Amniotic epithelial cell (primary cell): ENCODE measurements at regions not wholly inside any gene's neighbourhood (a gene's known extent, or its start where the extent isn't known, plus 50 kb on each side); places are given as distances from the start of the nearest gene placed in this dataset.

Experiments used
- DNase-seq: peaks from one replicate; pipeline ENCODE4 v3.0.0-alpha.2; 2010; ENCODE audit warnings: low read depth

DNA sequence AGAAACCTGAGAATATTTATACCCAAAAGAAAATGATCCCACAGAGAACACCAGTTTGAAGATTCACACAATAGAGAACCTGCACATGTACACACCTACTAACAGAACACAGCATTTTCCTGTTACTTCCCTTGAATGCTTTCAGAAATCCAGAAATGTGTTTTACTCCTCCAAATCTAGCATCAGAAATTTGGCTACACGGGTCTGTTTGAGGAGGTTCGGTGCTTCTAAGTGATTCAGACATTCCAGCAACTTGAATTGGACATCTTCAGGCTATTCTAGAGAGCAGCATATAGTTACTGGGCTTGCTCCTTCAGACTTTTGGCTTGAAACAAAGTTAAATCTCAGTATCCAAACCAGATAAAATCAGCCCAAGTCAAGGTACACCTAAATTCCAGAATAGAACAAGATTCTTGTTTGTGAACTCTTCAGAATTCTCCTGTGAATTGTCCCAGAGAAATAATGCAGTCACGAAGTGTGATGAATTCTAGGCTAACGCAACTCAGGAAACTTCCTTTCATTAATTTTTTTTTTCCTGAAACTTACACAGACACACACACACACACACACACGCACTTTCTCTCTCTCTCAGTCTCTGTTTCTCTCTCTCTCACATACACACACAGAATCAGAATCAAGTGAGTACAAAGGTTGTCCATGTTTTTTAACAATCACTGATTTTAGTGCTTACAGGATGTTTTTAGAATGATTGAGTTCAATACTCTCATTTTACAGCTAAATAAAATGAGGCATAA, 278.4 kb upstream of the SNX7 start:
- DNase-seq, result no peak

DNA sequence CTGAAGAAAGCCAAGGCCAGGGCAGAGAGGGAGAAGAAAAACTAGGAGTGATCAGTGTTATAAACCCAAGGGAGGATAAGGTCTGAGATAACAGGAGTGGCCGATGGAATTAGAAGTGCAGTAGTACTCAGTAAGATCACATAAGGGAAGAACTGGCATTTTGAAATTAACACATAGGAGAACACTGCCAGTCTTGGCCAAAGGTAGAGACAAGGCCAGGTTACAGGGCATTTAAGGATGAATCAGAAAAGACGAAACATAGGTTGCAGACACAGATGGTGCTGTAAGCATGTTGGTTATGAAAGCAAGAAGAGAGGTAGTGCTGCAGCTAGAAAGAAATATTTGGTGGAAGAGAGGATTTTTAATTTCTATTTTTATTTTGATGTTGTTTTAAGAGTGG, 278.9 kb upstream of the SNX7 start:
- no peak for DNase-seq

DNA sequence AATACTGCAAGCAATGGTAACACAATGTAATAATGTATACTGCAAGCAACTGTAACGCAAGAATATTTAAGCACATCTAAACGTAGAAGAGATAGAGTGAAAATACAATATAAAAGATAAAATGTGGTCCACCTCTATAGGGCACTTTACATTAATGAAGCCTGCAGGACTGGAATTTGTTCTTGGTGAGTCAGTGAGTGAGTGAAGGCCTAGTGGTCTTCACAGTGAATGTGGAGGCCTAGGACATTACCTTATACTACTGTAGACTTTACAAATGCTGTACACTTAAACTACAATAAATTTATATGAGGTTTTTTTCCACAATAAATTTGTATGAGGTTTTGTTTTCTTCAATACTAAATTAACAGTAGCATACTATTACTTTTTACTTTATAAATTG, 287.4 kb upstream of the SNX7 start:
- DNase-seq, result no peak

DNA sequence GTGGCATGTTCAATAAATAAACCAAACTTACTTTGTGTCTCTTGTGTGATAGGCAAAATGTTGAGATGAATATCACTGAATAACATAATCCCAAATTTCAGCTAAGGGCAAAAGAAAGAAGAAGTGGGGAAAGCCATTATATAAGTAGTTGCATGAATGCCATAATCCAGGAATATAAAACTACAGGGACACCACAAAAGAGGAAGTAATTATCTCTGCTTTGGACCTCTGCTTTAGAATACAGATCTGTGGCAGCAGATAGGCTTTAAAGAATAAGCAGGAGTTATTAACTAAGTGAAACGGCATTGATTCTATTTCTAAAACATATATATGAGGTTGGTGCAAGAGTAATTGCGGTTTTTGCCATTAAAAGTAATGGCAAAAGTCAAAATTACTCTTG, 288.5 kb upstream of the SNX7 start:
- no peak for DNase-seq

DNA sequence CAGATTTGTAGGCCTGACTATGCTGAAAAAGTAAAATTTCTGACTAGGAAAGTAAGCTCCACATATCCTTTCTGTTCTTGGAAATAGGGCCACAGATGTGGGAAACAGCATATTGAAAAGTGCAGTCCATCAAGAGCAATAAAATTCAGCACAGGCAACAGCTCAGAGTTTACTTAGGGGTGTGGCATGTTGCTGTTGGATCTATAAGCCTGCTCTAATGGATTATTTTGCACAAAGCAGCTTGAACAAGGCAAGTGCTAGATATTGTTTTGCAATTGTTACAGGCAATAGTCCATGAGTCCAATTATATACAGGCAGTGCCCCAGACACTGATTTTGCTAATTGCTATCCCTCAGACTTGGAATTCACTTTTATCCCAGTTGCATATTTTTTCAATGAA, 289.8 kb upstream of the SNX7 start:
- DNase-seq, result no peak

DNA sequence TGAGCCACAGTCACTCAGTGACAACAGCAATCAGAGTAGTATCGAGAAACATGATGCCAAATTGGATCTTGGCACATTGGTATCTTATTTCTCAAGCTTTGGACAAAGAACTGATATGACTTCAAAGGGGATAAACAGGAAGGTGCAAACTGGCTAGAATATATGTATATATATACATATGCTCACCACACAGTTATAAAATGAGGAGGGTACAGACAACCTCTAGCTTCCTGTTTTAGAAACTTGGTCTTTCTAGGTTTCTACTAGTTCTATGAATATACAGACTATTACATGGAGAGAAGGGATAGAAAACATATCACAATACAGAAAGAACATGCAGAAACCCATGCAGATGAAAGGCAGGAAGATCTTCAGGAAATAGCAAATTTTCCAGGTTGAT, 292.1 kb upstream of the SNX7 start:
- no peak for DNase-seq

DNA sequence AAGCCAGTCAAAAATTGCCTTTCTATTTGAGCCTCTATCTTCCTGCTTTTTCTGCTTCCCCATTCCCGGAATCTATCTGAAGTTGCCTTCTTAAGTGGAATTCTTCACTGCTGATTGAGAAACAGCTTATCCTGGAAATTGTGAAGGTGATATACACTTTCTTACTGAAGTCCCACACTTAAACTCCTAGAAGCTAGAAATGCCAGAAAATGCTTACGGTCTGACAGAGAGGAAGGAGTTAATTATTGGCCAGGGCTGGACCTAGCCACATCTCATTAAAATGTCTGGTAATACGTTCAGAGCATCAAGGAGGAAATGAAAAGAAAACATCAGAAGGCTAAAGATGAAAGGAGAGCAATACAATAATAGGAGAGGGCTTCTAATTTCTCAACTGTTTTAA, 292.5 kb upstream of the SNX7 start:
- DNase-seq, result no peak

DNA sequence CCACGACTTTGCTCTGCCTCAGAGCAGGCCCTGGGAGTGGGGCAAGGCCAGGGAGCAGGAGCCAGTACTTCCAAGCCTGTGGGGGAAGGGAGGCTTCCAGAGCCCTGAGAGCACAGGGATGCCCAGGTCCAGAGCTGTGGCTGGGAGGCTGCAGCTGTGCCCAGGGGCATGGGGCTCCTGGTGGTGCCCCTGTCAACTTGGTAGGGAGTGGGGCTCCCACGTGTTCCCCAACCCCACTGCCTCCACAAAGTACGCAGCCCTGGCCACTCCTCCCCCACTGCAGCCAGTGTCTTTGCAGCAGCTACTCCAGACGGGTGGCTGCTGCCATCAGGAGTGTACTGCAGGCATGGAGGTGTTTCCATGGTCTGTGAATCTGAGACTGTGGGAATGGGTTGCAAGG, 294.1 kb upstream of the SNX7 start:
- DNase-seq, result no peak

DNA sequence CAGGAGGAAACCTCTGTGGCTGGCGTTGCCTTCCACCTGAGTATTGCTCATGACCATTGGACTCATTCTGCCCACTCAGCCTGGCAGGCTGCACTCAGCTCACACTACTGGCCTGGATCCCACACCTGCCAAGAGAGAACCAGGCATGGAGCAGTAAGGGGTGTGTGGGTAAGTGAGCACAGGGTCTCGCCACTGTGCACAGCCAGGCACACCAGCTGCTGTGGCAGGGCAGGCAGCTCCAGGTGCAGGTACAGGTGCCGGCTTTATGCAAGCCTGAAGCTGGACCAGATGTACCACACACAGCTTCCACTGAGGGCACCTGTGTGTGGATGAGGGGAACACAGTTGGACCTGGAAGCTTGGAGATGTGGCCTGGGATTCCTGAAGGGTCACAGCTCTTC, 295.2 kb upstream of the SNX7 start:
- DNase-seq, result no peak

DNA sequence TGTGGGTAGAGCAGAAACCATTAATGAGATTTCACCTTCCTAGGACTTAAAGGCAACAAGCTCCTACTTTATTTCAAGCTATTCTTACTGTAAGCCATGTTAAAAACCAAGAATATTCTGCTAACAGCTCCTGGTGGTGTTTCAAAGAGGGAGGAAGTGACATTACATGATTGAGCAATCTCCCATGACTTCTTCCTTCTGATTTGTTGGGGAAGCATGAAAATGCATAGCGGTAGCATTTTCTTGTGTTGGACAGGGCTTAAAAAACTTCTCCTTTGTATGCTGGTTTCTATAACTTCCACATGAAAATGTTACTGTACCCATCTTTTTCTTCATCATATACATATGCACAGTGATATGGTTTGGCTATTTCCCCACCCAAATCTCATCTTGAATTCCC, 297.0 kb upstream of the SNX7 start:
- no peak for DNase-seq

DNA sequence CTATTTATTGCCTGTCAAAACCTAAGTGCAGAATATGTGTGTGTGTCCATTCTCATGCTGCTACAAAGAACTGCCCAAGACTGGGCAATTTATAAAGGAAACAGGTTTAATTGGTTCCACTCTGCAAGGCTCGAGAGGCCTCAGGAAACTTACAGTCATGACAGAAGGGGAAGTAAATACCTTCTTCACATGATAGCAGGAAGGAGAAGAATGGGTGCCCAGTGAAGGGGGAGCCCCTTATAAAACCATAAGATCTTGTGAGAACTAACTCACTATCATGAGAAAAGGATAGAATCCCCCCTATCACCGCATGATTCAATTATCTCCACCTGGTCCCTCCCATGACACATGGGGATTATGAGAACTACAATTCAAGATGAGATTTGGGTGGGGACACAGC, 300.7 kb upstream of the SNX7 start:
- DNase-seq, result no peak

DNA sequence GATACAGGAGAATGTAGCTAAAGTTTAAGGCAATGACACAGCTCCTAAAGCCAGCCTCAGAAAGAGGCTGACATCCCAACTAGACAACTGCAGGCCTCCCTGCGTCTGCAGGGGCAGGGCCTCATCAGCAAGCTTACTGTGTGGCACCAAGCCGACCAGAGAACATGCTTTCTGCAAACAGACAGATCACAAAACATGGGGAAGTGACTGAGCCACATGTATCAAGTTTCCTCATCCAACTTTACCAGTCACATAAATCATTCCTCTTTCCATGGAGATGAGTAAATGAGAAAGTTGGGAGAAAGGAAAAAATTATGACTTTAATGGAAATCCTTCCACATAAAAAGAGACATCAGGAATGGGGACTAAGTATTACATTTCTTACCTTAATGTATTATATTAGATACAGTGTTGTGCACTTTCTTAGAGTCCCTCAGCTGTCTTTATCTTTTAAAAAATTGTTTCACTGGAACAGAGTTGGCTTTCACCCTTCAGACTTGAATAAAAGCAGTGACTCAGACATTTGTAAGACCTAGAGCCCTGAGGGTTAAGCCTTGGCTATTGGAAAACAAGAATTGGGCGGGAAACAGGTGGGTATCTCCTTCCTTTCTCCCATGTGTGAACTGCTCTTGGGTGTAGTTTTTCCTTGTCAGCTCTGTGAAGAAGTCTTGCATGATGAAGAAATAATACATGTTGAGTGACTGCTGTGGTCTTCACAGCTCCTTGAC, 305.7 kb upstream of the SNX7 start:
- DNase-seq, result peak; percentile 8

DNA sequence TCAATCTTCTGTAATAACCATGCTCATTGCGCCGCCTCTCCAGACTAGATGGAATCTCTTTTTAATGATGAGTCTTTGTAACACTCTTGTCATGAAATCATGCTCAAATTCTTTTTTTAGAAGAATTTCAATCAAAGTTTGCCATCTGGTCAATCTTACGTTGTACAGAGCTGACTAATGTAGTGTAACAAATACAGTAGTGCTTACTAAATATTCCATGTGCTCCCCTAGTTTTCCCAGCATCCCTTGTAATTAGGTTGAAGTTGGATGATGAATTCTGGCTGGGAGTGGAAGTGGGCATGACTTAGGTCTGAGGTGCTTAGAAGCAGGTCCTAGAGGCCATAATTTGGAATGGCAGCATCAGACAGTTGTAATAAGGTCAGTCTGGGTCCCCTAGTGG, 309.1 kb upstream of the SNX7 start:
- no peak for DNase-seq

DNA sequence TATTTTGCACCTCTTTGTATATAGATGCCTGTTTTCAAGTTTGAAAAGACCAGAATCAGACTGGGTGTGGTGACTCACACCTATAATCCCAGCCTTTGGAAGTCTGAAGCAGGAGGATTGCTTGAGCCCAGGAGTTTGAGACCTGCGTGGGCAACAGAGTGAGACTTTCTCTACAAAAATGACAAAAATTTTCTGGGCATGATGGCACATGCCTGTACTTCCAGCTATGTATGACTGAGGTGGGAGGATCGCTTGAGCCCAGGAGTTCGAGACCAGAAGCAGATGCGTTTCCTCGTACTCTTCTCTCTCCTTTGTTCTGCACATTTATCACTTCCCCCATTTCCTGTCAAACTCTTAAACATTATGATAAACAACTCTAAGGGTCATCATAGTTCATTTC, 310.0 kb upstream of the SNX7 start:
- no peak for DNase-seq

DNA sequence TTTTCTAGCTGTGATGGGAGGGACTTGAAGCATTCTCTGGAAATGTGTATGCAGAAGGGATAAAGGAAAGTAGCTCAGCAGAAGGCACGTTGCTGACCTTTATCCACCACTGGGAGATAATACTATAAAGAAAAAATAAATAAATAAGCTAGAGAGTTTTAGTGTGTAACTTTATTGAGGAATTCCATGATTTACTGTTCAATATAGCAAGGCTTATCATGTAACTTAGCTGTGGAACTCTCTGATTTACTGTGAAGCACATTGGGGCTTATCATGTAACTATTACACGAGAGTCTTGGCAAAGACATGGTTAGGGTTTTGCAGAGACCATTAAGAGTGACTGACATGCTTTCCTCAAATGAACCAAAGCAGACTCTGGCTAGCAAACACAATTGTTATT, 316.1 kb upstream of the SNX7 start:
- no peak for DNase-seq

DNA sequence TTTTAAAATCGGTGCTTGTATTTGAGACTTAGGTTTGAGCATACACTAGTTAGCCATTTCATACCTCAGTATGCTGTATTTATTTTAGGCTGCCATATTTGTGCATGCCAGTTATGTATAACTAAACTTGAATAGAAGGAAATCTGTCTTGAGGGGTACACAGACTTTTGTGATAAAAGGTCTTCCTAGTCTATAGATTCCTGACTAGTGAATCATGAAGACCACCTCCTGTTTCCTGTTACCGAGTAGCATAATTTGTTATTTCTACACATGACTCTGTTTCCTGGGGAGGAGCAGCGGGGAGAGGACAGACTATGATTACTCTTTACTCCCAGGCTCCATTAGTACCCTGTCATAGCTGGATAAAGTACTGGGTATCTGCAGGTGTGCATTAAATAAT, 316.8 kb upstream of the SNX7 start:
- DNase-seq, result no peak

DNA sequence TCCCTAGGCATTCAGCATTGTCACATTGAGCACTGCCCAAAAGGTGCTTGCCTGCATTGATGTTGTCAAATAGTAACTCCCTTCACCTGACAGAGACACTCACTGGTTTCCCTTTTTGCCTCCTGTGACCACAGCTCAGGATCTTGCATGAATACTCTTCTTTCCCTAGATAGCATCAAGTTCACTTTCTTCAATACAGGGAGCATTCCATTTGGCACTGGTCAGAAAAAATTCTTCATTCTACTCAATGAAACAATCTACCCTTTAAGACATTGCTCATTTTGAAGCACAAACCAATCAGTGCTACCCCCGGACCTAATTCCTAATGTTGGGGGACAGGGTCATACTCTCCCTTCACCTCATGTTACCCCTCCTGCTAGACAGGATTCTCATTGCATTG, 319.0 kb upstream of the SNX7 start:
- DNase-seq, result peak; percentile 29

DNA sequence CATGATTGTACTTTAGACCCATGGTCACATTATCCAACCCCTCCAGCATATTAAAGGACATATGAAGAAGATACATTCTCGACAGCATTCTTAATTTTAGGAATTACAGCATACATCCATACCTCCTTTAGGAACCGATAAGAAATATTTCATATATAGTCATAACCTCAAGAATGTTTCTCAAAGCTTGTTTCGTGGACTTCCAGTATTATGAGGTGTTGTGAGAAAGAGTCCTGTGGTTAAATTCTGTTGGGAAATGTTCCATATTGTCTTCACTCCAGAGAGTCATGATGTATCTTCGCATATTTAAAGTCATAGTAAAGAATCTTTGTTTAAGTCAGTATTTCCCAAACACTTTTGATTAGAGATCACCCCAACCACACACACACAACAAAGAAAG, 321.0 kb upstream of the SNX7 start:
- DNase-seq, result peak; percentile 92

DNA sequence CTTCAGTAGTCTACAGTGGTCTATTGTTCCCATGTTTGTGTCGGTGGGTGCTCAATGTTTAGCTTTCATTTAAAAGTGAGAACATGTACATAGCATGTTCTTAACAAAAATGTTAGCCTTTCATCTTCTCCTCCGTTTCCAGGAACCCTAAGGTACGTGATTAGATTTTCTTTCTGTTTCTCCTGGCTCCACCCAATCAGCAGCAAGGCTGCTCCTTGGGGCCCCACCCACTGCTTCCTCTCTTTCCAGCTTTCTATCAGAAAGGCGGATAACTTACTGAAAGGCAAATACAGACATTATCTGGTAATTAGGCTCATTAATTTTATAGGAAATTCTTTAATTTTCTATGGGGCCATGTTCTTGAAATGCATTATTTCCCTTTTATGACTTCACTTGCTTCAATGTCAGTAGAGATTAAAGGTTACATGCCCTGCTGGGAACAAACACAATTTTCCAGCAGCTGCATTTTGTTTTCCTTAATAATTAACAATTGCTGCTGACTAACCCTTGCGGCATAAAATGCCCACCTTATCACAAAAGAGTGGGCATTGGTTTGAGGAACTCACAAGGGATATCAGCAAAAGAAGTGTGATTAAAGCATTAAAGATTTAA, 324.9 kb upstream of the SNX7 start:
- DNase-seq, result no peak

DNA sequence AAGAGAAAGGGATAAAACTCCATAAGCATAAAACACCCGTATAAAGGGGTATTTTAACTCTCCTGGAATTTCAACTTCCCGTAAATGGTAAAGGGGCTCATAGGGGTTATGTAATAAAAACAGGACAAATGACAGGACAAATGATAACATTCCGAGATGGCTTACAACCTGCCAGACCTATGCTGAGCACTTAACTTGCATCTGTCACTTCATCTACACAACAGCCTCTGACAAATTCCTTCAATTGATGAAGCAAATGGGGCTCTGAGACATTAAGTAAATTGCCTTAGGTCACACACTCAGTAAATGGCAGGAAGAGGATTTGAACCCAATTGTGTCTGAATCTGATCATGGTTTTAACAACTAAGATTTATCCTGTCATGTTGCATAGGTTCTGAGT, 327.6 kb upstream of the SNX7 start:
- no peak for DNase-seq

DNA sequence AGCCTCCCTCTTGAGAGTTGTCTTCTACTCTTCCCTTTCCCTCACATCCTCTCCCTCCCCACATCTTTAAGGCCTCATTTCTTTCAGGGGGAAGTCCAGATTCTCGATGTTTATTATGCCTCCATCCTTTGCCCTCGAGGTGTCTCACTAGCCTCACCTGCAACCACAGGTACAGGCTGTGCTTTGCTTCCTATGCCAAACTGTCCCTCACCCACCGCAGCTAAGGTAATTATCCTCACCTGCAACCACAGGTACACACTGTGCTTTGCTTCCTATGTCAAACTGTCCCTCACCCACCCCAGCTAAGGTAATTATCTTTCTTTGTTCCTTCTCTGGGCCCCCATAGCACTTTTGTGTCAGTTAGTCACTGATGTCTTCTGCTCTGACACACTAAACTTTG, 328.1 kb upstream of the SNX7 start:
- no peak for DNase-seq

DNA sequence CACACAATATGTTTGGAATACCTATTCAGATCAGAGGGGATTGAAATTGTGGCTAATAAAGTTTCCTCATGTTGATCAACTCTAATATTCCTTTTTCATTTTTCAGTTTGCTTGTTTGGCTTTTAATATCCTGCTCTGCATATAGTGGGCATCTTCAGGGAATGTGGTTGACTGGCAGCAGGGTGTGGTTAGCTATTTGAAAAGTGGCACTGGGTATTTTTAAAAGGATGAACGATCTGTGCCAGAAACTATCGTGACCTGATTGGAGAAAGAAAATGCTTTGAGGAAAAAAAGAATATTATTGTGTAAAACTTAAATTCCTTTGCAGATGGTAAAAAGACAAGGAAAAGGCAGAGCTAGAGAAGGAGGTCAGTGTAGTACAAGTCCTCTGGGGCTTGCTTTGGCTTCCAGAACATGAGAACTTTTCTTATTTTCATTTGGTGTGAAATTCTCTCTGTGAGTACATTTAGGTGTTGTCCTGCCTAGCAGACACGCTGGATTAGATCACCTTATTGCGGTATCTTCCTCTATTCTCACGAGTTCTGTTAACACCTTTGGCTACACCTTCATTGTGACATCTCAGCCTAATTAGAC, 329.7 kb upstream of the SNX7 start:
- no peak for DNase-seq

DNA sequence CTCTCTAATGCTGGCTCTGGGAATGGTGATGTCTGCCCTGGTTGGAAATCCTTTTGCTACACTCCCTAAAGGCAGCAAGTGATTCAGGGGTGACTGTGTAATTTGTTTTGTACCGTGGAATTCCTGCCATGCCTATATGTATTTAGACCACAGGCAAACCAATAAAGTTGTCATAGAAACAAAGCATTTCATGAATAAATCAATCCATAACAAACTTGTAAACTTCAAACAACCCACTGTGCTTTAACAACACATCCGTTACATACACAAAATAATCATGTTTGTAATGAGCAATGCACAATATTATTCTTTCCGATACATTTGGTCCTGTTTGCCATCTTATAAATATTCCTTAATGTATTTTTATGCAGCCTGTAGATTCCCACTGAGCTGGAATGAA, 330.3 kb upstream of the SNX7 start:
- DNase-seq, result peak; percentile 25
